ENCODE measurements at regions not wholly inside any gene's neighbourhood (a gene's known extent, or its start where the extent isn't known, plus 50 kb on each side); places are given as distances from the start of the nearest gene placed in this dataset.

DNA sequence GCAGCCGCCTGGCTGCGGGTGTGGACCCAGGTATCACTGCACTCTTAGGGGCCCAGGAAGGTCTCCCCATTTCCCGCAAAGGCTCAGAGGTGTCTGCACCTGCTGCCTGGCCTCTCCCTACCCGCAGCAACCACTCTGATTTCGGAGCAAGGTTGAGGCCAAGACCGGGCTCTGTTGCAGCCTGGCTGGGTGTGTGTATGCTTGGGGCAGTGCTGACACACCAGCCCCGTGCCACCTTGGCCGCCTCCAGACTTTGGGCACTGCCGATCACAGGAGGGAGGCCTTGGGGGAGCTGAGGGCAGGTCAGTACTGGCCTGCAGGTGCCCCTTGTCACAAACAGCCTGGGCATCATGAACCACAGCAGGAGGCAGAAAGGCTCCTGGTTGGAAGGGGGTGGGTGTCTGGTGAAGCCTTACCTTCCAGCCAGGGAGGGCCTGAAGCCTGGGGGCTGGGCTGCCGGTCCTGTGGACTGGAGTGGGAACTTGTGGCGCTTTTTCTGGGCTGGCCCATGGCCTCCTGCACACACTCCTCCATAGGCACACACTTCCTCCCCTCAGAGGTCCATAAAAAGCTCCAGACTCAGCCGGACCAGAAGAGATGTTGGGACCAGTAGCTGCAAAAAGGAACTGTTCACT is 519.5 kb downstream of the RWDD3 start:
- Histone ChIP-seq H3K9me3 (ENCODE audit: severe bottlenecking) (no peaks in the 10 kb centered on the region), H3K4me1 (ENCODE audit: insufficient read depth, poor library complexity, severe bottlenecking) (no peaks in the 10 kb centered on the region), H3K36me3 (ENCODE audit: low read depth) (no peaks in the 10 kb centered on the region), H3K4me3 (ENCODE audit: severe bottlenecking) (no peak overlapping the region), H3K27me3 (ENCODE audit: insufficient read depth, poor library complexity, severe bottlenecking) (no peaks in the 10 kb centered on the region), H3K27ac (ENCODE audit: poor library complexity, severe bottlenecking) (no peak overlapping the region)
- TF ChIP-seq CTCF (IDR thresholded peaks at IDR 0.05; ENCODE audit: poor library complexity, severe bottlenecking), result no peak
- DNase-seq (ENCODE audit: low spot score) (no peak), ATAC-seq (ENCODE audit: low read depth) (no peak)

DNA sequence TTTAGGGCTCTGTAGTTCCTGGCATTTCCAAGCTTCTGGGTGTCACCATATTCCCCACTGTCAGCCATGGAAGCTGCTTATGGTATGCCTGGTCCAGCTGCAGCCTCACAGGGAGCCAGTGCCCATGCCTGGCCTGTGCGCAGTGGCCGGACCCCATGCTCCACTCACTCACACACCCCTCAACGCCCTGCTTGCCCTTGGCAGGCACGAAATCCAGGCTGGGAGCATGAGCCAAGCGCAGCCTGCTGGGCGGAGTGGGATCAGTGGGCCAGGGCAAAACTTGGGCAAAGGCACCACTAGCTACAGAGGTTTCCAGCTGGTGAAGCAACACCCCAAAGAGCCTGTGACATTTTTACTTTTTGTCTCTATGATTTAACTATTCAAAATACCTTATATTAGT is 520.4 kb downstream of the RWDD3 start:
- TF ChIP-seq CTCF (IDR thresholded peaks at IDR 0.05; ENCODE audit: poor library complexity, severe bottlenecking), result no peak
- no peak overlapping the region for H3K27ac ChIP-seq (ENCODE audit: poor library complexity, severe bottlenecking)

DNA sequence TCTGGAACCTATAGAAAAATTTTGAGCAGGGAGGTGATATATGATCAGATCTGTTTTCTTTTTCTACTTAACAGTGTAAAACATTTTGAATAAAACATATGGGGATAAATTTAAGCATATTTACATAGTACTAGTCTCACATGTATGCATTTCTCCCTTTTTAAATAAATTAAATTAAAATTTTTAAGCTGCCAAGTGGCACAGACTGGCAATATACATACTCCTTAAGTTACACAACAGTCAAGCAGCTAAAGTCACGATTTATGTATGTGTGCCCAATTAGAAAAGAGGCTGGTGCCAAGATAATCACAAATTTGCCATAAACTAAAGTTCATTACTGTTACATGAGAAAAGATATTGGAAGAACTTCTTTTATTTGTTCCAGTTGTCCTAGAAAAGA is 532.0 kb downstream of the RWDD3 start:
- no peak for ATAC-seq (ENCODE audit: low read depth)
- no peak for DNase-seq (ENCODE audit: low spot score)
- H3K27me3 ChIP-seq (ENCODE audit: insufficient read depth, poor library complexity, severe bottlenecking), result no peaks in the 10 kb centered on the region
- no peak for TF ChIP-seq CTCF (IDR thresholded peaks at IDR 0.05; ENCODE audit: poor library complexity, severe bottlenecking)
- no peaks in the 10 kb centered on the region for H3K9me3 ChIP-seq (ENCODE audit: severe bottlenecking)
- H3K4me3 ChIP-seq (ENCODE audit: severe bottlenecking), result no peak overlapping the region
- H3K36me3 ChIP-seq (ENCODE audit: low read depth), result no peaks in the 10 kb centered on the region
- no peak overlapping the region for H3K27ac ChIP-seq (ENCODE audit: poor library complexity, severe bottlenecking)
- H3K4me1 ChIP-seq (ENCODE audit: insufficient read depth, poor library complexity, severe bottlenecking), result no peaks in the 10 kb centered on the region

More for the DNA sequence above, 520.4 kb downstream of the RWDD3 start:
- Histone ChIP-seq H3K4me1 (ENCODE audit: insufficient read depth, poor library complexity, severe bottlenecking) (no peaks in the 10 kb centered on the region), H3K36me3 (ENCODE audit: low read depth) (no peaks in the 10 kb centered on the region), H3K9me3 (ENCODE audit: severe bottlenecking) (no peaks in the 10 kb centered on the region), H3K4me3 (ENCODE audit: severe bottlenecking) (no peak overlapping the region), H3K27me3 (ENCODE audit: insufficient read depth, poor library complexity, severe bottlenecking) (no peaks in the 10 kb centered on the region)
- ATAC-seq (ENCODE audit: low read depth) (no peak), DNase-seq (ENCODE audit: low spot score) (no peak)

DNA sequence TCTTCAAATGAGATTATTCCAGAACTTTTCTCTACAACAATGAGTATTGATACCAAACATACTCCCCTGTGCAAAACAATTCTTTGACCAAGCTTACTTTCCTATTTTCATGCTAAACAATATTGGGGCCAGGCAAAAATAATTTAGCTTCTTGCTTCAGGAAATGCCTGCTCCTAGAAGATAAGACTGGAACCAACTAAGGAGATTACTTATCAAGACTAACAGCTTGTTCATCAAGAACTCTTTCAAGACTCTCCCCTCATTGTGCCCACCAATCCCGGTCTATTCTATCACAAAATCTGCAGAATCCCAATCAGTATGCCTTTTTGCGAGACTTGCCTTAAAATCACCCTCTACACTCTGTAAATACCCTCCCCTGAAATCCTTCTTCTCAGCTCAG is 536.6 kb downstream of the RWDD3 start:
- Histone ChIP-seq H3K27ac (ENCODE audit: poor library complexity, severe bottlenecking) (no peak overlapping the region), H3K4me3 (ENCODE audit: severe bottlenecking) (no peak overlapping the region), H3K36me3 (ENCODE audit: low read depth) (no peaks in the 10 kb centered on the region), H3K4me1 (ENCODE audit: insufficient read depth, poor library complexity, severe bottlenecking) (no peaks in the 10 kb centered on the region), H3K9me3 (ENCODE audit: severe bottlenecking) (no peaks in the 10 kb centered on the region), H3K27me3 (ENCODE audit: insufficient read depth, poor library complexity, severe bottlenecking) (no peaks in the 10 kb centered on the region)
- TF ChIP-seq CTCF (IDR thresholded peaks at IDR 0.05; ENCODE audit: poor library complexity, severe bottlenecking), result no peak
- no peak for DNase-seq (ENCODE audit: low spot score)
- no peak for ATAC-seq (ENCODE audit: low read depth)

DNA sequence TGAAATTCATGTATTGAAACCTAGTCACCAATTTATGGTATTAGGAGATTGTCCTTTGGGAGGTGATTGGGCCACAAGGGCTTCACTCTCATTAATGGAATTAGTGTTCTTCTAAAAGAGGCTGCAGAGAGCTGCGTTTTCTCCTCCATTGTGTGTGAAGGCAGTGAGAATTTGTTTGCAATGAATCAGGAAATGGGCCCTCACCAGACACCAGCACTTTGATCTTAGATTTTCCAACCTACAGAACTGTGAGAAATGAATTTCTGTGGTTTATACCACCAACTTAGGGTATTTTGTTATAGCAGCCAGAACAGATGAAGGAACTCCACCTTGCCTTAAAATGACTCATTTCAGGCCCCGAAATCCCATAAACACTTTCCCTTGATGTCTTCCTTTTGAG is 544.2 kb downstream of the RWDD3 start:
- Histone ChIP-seq H3K27ac (ENCODE audit: poor library complexity, severe bottlenecking) (no peak overlapping the region), H3K9me3 (ENCODE audit: severe bottlenecking) (no peaks in the 10 kb centered on the region), H3K27me3 (ENCODE audit: insufficient read depth, poor library complexity, severe bottlenecking) (no peaks in the 10 kb centered on the region), H3K4me1 (ENCODE audit: insufficient read depth, poor library complexity, severe bottlenecking) (no peaks in the 10 kb centered on the region), H3K36me3 (ENCODE audit: low read depth) (no peaks in the 10 kb centered on the region), H3K4me3 (ENCODE audit: severe bottlenecking) (no peak overlapping the region)
- DNase-seq (ENCODE audit: low spot score) (no peak), ATAC-seq (ENCODE audit: low read depth) (no peak)
- no peak for TF ChIP-seq CTCF (IDR thresholded peaks at IDR 0.05; ENCODE audit: poor library complexity, severe bottlenecking)
